HEK293T (cell line): ENCODE measurements at regions not wholly inside any gene's neighbourhood (a gene's known extent, or its start where the extent isn't known, plus 50 kb on each side); places are given as distances from the start of the nearest gene placed in this dataset.

Source experiments
- ARNT ChIP-seq: fragments of 450-650 bp; IDR thresholded peaks from 2 replicates; pipeline ENCODE4 v1.6.1; 2017; ENCODE audit warnings: mild to moderate bottlenecking
- BHLHE40 ChIP-seq: fragments of 450-650 bp; IDR thresholded peaks from 2 replicates; pipeline ENCODE4 v1.6.1; 2016; ENCODE audit warnings: mild to moderate bottlenecking, moderate library complexity, borderline replicate concordance
- ELF4 ChIP-seq: fragments of 450-650 bp; IDR thresholded peaks from 2 replicates; pipeline ENCODE4 v1.6.1; 2017; ENCODE audit warnings: antibody characterized with exemption
- FOXK2 ChIP-seq: fragments of 450-650 bp; IDR thresholded peaks from 2 replicates; pipeline ENCODE4 v1.6.1; 2016; ENCODE audit warnings: mild to moderate bottlenecking

- TF ChIP-seq BHLHE40, result no peak
- no peak for TF ChIP-seq ARNT
- TF ChIP-seq FOXK2, result no peak
- TF ChIP-seq ELF4, result peak; percentile 53; the same call in 1 of the 2 replicates
Observed at GRCh38 chr7:65269150-65269856, 104.4 kb upstream of the ZNF92 start.
